GM23248 (cell line): ENCODE measurements at regions not wholly inside any gene's neighbourhood (a gene's known extent, or its start where the extent isn't known, plus 50 kb on each side); places are given as distances from the start of the nearest gene placed in this dataset.

ENCODE experiments used
- DNase-seq: peaks from one replicate; pipeline ENCODE4 v3.0.0-alpha.2; 2015
- H2AFZ ChIP-seq: fragments of 200-600 bp; sonication (generic); 2 replicates; pipeline ENCODE4 v1.6.1; 2016; ENCODE audit warnings: antibody characterized with exemption
- H3F3A ChIP-seq: fragments of 200-600 bp; sonication (generic); 2 replicates; pipeline ENCODE4 v1.6.1; 2016; ENCODE audit warnings: mild to moderate bottlenecking, antibody characterized with exemption, mixed run types; ENCODE audit not compliant: insufficient read depth
- H3K27ac ChIP-seq: fragments of 200-600 bp; sonication (generic); 2 replicates; pipeline ENCODE4 v1.5.1; 2016; ENCODE audit warnings: mild to moderate bottlenecking
- H3K27me3 ChIP-seq: fragments of 200-600 bp; sonication (generic); replicated peaks from 2 replicates; pipeline ENCODE4 v1.6.1; 2016; ENCODE audit warnings: mild to moderate bottlenecking; ENCODE audit not compliant: insufficient read depth
- H3K36me3 ChIP-seq: fragments of 200-600 bp; sonication (generic); 2 replicates; pipeline ENCODE4 v1.6.1; 2016; ENCODE audit warnings: low read depth, mild to moderate bottlenecking
- H3K4me1 ChIP-seq: fragments of 200-600 bp; sonication (generic); 2 replicates; pipeline ENCODE4 v1.6.1; 2016; ENCODE audit warnings: mild to moderate bottlenecking; ENCODE audit not compliant: insufficient read depth
- H3K4me2 ChIP-seq: fragments of 200-600 bp; sonication (generic); one replicate; pipeline ENCODE4 v1.6.1; 2016; ENCODE audit warnings: mild to moderate bottlenecking; ENCODE audit not compliant: unreplicated experiment
- H3K4me3 ChIP-seq: fragments of 200-600 bp; sonication (generic); 2 replicates; pipeline ENCODE4 v1.5.1; 2016; ENCODE audit warnings: mild to moderate bottlenecking
- H3K79me2 ChIP-seq: fragments of 200-600 bp; sonication (generic); 2 replicates; pipeline ENCODE4 v1.6.1; 2016; ENCODE audit warnings: mild to moderate bottlenecking; ENCODE audit not compliant: insufficient read depth
- H3K9ac ChIP-seq: fragments of 200-600 bp; sonication (generic); 2 replicates; pipeline ENCODE4 v1.6.1; 2016; ENCODE audit warnings: mild to moderate bottlenecking
- H3K9me2 ChIP-seq: fragments of 200-600 bp; sonication (generic); 2 replicates; pipeline ENCODE4 v1.6.1; 2016; ENCODE audit warnings: mixed run types, mild to moderate bottlenecking, moderate library complexity; ENCODE audit not compliant: insufficient read depth
- H3K9me3 ChIP-seq: fragments of 200-600 bp; sonication (generic); one replicate; pipeline ENCODE4 v1.6.1; 2017; ENCODE audit warnings: low read depth
- H4K20me1 ChIP-seq: fragments of 200-600 bp; sonication (generic); 2 replicates; pipeline ENCODE4 v1.6.0; 2016; ENCODE audit not compliant: insufficient read depth
- EZH2 ChIP-seq: fragments of 200-600 bp; sonication (generic); IDR thresholded peaks from 2 replicates; pipeline ENCODE4 v1.6.1; 2018; ENCODE audit warnings: antibody characterized with exemption, mild to moderate bottlenecking; ENCODE audit not compliant: insufficient read depth, poor library complexity, severe bottlenecking
- EZH2phosphoT487 ChIP-seq: fragments of 200-600 bp; sonication (generic); IDR thresholded peaks from 2 replicates; pipeline ENCODE4 v1.6.1; 2018; ENCODE audit warnings: antibody characterized with exemption, moderate library complexity, mild to moderate bottlenecking, low read depth; ENCODE audit not compliant: insufficient read depth
- WGBS, 2 experiments: methylation state at CpG; one replicate each; pipeline ENCODE4 v1.1.6; 2015 to 2017; ENCODE audit warnings: low lambda C conversion rate in 2 of 2, low coverage in 1 of 2; ENCODE audit errors: missing lambda C conversion rate in 2 of 2; 5-methylcytosine and 5-hydroxymethylcytosine counted together
- in situ Hi-C: fragments of 300-500 bp; cut with MboI; formaldehyde crosslinking; loops from 2 replicates; pipeline ENCODE4 v1.15.0; 2020

DNA sequence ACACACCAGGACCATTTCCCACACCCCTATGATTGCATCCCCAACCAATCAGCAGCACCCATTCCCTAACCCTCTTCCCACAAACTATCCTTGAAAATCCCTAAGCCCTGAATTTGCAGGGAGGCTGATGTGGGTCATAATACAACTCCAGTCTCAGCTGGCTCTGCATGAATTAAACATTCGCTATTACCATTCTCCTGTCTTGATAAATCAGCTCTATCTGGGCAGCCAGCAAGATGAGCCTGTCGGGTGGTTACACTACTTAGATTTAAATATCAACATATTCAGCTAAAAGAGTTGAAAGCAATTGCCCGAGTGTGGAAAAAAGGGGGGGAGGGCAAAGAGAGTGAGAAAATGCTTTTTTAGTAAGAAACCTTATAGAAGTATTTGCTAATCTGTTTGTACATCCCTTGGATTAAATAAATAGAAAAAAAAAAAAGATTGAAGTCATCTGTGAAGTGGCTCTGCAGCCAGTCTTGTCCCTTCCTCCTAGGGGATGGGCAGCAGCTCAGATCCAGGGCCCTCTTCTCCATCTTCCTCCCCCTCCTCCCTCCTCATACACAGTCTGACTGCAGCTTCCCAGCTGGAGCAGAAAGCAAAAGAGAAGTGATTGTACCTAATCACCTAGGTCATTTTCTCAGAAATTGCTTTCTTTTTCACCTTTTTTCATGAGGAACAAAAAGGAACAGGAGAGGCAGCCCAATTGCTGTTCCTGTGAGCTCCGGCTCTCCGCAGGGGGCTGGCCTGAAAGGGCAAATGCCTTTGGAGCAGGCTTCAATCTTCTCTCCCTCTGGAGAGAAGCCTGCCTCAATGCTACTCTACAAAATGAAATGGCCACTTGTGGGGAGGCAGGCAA is 356.6 kb upstream of the SULF2 start:
- TF ChIP-seq EZH2phosphoT487: no peak
- no peak for TF ChIP-seq EZH2
- no peaks in the 10 kb centered on the region for H3F3A ChIP-seq
- in situ Hi-C loops: no loop called here
- no peaks in the 10 kb centered on the region for H3K9me2 ChIP-seq
- H3K9me3 ChIP-seq: no peaks in the 10 kb centered on the region
- no peak overlapping the region for H3K4me3 ChIP-seq
- H3K4me2 ChIP-seq: no peak overlapping the region
- no peaks in the 10 kb centered on the region for H3K36me3 ChIP-seq
- H4K20me1 ChIP-seq: no peaks in the 10 kb centered on the region
- H3K79me2 ChIP-seq: no peaks in the 10 kb centered on the region
- no peak overlapping the region for H3K27ac ChIP-seq
- no peaks in the 10 kb centered on the region; the same call in none of the 2 replicates for H3K27me3 ChIP-seq
- DNase-seq: no peak
- no peaks in the 10 kb centered on the region for H3K4me1 ChIP-seq
- H3K9ac ChIP-seq: no peak overlapping the region
- no peak overlapping the region for H2AFZ ChIP-seq
- 47 to 50% methylated on average over 5 of the region's 5 CpGs for WGBS, 2 experiments

DNA sequence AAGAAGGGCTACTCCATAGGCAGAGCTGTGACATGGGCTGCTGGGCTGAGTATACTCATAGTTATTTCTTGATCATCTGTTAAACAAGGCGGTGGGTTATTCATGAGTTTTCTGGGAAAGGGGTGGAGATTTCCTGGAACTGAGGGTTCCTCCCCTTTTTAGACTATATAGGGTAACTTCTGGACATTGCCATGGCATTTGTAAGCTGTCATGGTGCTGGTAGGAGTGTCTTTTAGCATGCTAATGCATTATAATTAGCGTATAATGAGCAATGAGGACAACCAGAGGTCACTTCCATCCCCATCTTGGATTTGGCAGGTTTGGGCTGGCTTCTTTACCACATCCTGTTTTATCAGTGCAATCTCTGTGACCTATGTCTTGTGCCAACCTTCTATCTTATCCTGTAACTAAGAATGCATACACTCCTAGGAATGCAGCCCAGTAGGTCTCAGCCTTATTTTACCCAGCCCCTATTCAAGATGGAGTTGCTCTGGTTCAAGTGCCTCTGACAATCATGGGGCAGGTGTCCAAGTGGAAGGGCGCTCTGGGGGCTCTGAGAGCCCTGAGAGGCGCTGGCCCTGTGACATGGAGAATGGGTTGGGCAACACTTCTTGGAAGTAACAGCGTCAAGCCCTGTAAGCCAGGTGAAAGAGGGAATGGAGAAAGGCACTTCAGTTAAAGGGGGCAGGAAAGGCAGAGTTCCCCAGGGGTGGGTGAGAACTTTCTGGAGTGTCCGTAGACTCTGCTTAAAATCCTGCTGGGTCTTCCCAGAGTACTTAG is 354.2 kb upstream of the SULF2 start:
- H3K9me3 ChIP-seq: no peaks in the 10 kb centered on the region
- no peaks in the 10 kb centered on the region; the same call in none of the 2 replicates for H3K27me3 ChIP-seq
- no peak overlapping the region for H3K4me2 ChIP-seq
- H3K4me1 ChIP-seq: no peaks in the 10 kb centered on the region
- H4K20me1 ChIP-seq: no peaks in the 10 kb centered on the region
- DNase-seq: no peak
- H3K27ac ChIP-seq: no peak overlapping the region
- no peaks in the 10 kb centered on the region for H3K36me3 ChIP-seq
- H3K79me2 ChIP-seq: no peaks in the 10 kb centered on the region
- H2AFZ ChIP-seq: no peak overlapping the region
- TF ChIP-seq EZH2phosphoT487 (no peak), EZH2 (no peak)
- WGBS, 2 experiments: 48 to 50% methylated on average over 5 to 6 of the region's 6 CpGs
- H3F3A ChIP-seq: no peaks in the 10 kb centered on the region
- in situ Hi-C loops: no loop called here
- H3K4me3 ChIP-seq: no peak overlapping the region
- H3K9me2 ChIP-seq: no peaks in the 10 kb centered on the region
- no peak overlapping the region for H3K9ac ChIP-seq

DNA sequence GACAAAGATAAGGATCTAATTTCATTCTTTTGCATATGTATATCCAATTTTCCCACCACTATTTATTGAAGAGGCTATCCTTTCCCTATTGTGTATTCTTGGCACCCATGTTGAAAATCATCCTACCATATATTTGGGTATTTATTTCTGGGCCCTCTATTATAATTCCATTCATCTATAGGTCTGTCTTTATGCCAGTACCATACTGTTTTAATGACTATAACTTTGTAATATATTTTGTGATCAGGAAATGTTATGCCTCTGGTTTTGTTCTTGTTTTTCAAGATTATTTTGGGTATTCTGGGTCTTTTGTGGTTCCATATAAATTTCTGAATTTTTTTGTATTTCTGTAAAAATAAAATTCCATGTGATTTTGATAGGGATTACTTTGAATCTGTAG is 347.6 kb upstream of the SULF2 start:
- Histone ChIP-seq H3K4me1 (no peaks in the 10 kb centered on the region), H3K79me2 (no peaks in the 10 kb centered on the region), H2AFZ (no peak overlapping the region), H3K27me3 (peaks cover 5% of the 10 kb centered on the region; the same call in 1 of the 2 replicates), H3F3A (no peaks in the 10 kb centered on the region), H3K27ac (no peak overlapping the region), H3K9me3 (no peaks in the 10 kb centered on the region), H3K9ac (no peak overlapping the region), H3K4me2 (no peak overlapping the region), H3K9me2 (no peaks in the 10 kb centered on the region), H3K36me3 (no peaks in the 10 kb centered on the region), H4K20me1 (no peaks in the 10 kb centered on the region), H3K4me3 (no peak overlapping the region)
- no peak for TF ChIP-seq EZH2phosphoT487
- no peak for TF ChIP-seq EZH2
- in situ Hi-C loops: no loop called here
- no peak for DNase-seq

DNA sequence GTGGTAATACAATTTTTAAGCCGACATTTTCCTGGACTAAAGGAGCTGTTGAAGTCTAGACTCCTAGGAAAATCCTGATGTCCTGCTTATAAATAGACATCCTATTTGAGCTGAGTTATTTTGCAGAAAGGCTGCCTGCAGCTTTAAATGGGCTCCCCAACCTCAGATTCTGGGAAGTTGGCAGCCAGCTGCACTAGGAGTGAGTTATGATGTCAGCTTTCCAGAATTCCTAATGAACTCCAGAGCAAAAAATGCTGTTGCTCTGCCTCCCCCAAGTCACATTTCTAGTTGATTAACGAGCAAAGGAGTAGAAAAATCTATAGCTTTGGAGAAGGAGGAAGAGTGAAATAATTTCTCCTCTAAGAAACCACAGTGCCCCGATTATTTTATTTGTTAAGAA is 346.3 kb upstream of the SULF2 start:
- Histone ChIP-seq H3K4me2 (no peak overlapping the region), H3K9ac (no peak overlapping the region), H3F3A (no peaks in the 10 kb centered on the region), H4K20me1 (no peaks in the 10 kb centered on the region), H3K9me3 (no peaks in the 10 kb centered on the region), H3K4me3 (no peak overlapping the region), H3K27ac (no peak overlapping the region), H3K4me1 (no peaks in the 10 kb centered on the region), H3K27me3 (0 out of 2 replicates have a peak, but pooled peaks cover 5% of the 10 kb centered on the region), H3K36me3 (no peaks in the 10 kb centered on the region), H3K79me2 (no peaks in the 10 kb centered on the region), H2AFZ (no peak overlapping the region), H3K9me2 (no peaks in the 10 kb centered on the region)
- WGBS, 2 experiments: 0 to 1% methylated on average over 3 of the region's 3 CpGs
- in situ Hi-C loops: no loop called here
- DNase-seq: no peak
- TF ChIP-seq EZH2: no peak
- no peak for TF ChIP-seq EZH2phosphoT487
